Colonic mucosa (tissue), 4 donors: ENCODE measurements at regions not wholly inside any gene's neighbourhood (a gene's known extent, or its start where the extent isn't known, plus 50 kb on each side); places are given as distances from the start of the nearest gene placed in this dataset.

Source experiments
- DNase-seq: peaks from one replicate; pipeline ENCODE4 v3.0.0-alpha.2; 2020
- H3K27ac ChIP-seq: fragments of 200-600 bp; one replicate; pipeline ENCODE4 v1.8.0; 2021
- H3K27me3 ChIP-seq: fragments of 200-600 bp; one replicate; pipeline ENCODE4 v1.8.0; 2021
- H3K36me3 ChIP-seq: fragments of 200-600 bp; one replicate; pipeline ENCODE4 v1.8.0; 2021
- H3K4me1 ChIP-seq: fragments of 200-600 bp; one replicate; pipeline ENCODE4 v1.8.0; 2021; ENCODE audit warnings: mild to moderate bottlenecking
- H3K4me3 ChIP-seq: fragments of 200-600 bp; one replicate; pipeline ENCODE4 v1.8.0; 2021
- H3K9ac ChIP-seq, 2 donors: one replicate each; pipeline ENCODE4 v1.7.0; 2013; ENCODE audit warnings: control low read depth in 2 of 2, low read depth in 2 of 2, low read length in 2 of 2
- H3K9me3 ChIP-seq: fragments of 200-600 bp; one replicate; pipeline ENCODE4 v1.8.0; 2021
- intact Hi-C: fragments of 100-400 bp; cut with DNase I; formaldehyde crosslinking; loops from one replicate; pipeline ENCODE4 v1.14.1; 2022
- TF ChIP-seq, protein P1 (sequence below): fragments of 200-600 bp; IDR thresholded peaks from one replicate; pipeline ENCODE4 v1.8.0; 2022; ENCODE audit warnings: antibody characterized with exemption, mild to moderate bottlenecking
- donor health status: healthy.
- donor health status: DM: no; HTN: no; CAD: no.
- donor health status: DM: no; HTN: no; CAD: no.

DNA sequence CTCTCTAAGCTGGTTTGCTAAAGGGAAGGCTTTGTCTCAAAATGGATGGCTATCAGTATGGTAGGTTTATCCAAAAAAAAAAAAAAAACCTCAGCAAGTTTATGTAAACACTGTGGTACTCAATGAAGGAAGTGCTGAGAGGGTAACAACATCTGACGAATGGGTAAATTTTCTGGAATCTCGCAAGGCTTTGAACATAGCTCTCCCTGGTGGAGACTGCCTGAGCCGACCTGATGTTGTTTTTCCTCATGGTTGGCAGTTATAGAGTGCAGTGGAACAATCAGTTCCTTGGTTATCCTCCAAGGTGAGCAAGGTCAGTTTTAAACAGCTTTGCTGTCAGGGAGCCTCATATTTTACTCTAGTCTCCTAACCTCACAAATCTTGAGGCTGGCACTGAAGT, 94.6 kb downstream of the ZPLD1 start:
- Histone ChIP-seq H3K27me3 (no peaks in the 10 kb centered on the region), H3K9ac (no peak overlapping the region), H3K4me1 (no peaks in the 10 kb centered on the region), H3K9me3 (no peaks in the 10 kb centered on the region), H3K4me3 (no peak overlapping the region), H3K36me3 (no peaks in the 10 kb centered on the region), H3K27ac (no peak overlapping the region)
- intact Hi-C loops: no loop called here
- no peak for DNase-seq
- TF ChIP-seq, protein P1, sequence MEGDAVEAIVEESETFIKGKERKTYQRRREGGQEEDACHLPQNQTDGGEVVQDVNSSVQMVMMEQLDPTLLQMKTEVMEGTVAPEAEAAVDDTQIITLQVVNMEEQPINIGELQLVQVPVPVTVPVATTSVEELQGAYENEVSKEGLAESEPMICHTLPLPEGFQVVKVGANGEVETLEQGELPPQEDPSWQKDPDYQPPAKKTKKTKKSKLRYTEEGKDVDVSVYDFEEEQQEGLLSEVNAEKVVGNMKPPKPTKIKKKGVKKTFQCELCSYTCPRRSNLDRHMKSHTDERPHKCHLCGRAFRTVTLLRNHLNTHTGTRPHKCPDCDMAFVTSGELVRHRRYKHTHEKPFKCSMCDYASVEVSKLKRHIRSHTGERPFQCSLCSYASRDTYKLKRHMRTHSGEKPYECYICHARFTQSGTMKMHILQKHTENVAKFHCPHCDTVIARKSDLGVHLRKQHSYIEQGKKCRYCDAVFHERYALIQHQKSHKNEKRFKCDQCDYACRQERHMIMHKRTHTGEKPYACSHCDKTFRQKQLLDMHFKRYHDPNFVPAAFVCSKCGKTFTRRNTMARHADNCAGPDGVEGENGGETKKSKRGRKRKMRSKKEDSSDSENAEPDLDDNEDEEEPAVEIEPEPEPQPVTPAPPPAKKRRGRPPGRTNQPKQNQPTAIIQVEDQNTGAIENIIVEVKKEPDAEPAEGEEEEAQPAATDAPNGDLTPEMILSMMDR: no peak

DNA sequence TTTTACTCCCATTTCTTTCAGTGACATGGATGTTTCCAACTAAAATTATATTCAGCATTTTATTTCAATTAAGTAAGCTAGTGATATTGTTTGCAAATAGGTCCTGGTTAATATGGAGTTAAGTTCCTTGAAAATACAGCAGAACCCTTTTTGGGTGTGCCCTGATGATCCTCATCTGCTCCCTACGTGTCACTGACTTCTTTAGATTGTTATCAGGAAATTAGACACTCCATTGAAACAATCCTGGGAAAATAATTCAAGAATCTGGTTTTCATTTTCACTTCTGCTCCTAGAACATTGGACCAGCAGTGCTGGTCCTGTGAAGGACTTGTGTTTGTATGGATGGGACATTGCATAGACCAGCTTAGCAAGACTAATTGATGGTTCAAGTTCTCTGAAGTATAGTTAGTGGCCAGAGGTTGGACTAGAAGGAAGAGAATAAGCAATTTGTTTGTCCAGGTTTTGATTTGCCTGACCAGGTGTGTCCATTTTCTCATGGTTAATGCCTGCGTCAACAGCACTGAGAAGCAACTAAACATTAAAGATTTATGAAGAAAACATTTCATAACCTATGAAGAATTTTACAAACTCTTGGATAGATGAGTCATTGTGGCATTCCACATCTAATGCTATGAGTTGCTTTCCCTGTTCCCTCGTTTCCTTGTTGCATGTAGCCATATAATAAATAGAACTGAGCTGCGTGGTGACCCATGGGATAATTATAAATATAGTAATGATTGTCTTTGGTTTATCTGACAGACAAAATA, 95.8 kb downstream of the ZPLD1 start:
- no peaks in the 10 kb centered on the region for H3K27me3 ChIP-seq
- H3K27ac ChIP-seq: no peak overlapping the region
- TF ChIP-seq, protein P1: no peak
- intact Hi-C loops: no loop called here
- H3K4me1 ChIP-seq: no peaks in the 10 kb centered on the region
- no peak overlapping the region for H3K4me3 ChIP-seq
- H3K36me3 ChIP-seq: no peaks in the 10 kb centered on the region
- H3K9me3 ChIP-seq: no peaks in the 10 kb centered on the region
- no peak overlapping the region for H3K9ac ChIP-seq
- DNase-seq: no peak

DNA sequence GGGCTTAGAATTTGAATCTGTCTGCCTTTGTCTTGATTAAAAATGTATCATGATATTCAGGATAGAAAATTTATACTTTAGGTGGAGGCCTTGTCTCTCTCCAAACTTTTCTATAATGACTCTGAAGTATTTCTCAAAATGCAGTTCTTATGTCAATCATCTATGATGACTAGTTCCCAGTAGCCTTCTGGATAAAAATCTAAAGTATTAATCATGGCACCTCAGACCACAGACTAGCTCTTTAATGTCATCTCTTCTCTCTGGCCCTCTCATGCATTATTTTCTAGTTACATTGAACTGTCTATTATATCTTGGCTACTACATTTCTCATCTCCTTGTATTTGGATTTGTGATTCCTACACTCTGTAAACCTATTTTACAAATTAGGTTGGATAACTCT, 96.9 kb downstream of the ZPLD1 start:
- TF ChIP-seq, protein P1: no peak
- Histone ChIP-seq H3K4me3 (no peak overlapping the region), H3K9ac (no peak overlapping the region), H3K36me3 (no peaks in the 10 kb centered on the region), H3K4me1 (no peaks in the 10 kb centered on the region), H3K9me3 (no peaks in the 10 kb centered on the region), H3K27ac (no peak overlapping the region), H3K27me3 (no peaks in the 10 kb centered on the region)
- no peak for DNase-seq
- intact Hi-C loops: no loop called here

DNA sequence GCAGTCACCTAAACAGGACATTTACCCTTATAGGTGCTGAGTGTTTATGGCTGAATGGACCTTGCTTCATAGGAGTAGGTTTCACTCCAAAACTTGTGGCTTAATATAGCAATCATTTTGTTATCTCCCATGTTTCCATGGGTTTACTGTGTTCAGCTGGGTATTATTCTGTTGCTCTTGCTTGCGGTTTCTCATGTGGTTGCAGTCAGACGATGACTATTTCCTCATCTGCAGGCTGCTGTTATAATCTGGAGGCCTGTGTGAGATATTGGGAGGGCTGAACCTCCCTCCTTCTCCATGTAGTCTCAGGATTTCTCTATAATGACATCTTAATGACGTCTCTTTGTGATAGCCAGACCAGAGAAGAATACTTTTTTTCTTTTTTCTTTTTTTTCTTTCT, 98.1 kb downstream of the ZPLD1 start:
- TF ChIP-seq, protein P1: no peak

DNA sequence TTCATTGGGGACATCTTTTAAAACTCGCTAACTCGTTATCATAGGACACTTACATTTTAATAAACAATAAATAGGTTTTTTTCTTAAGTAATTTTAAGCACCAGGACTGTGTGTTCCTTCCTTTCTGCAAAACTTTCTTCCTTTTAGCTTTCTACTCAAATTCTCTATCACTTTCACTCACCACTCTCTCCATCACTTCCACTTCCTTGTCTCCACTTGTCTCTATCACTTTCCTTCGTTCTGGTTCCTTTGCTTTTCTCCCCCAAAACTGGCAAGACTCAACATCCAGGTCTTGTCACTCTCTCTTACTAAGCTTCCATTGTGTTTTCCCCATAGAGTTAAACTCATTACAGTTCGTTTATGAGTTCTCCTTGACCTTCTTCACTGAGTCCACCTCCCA, 99.0 kb downstream of the ZPLD1 start:
- no peak overlapping the region for H3K27ac ChIP-seq
- H3K4me3 ChIP-seq: no peak overlapping the region
- H3K27me3 ChIP-seq: no peaks in the 10 kb centered on the region
- intact Hi-C loops: no loop called here
- H3K9ac ChIP-seq: no peak overlapping the region
- no peak for DNase-seq
- TF ChIP-seq, protein P1: no peak
- H3K4me1 ChIP-seq: no peaks in the 10 kb centered on the region
- H3K9me3 ChIP-seq: no peaks in the 10 kb centered on the region
- H3K36me3 ChIP-seq: no peaks in the 10 kb centered on the region

More for the DNA sequence above, 98.1 kb downstream of the ZPLD1 start:
- no peaks in the 10 kb centered on the region for H3K4me1 ChIP-seq
- H3K36me3 ChIP-seq: no peaks in the 10 kb centered on the region
- no peak overlapping the region for H3K9ac ChIP-seq
- H3K27ac ChIP-seq: no peak overlapping the region
- DNase-seq: no peak
- H3K27me3 ChIP-seq: no peaks in the 10 kb centered on the region
- no peaks in the 10 kb centered on the region for H3K9me3 ChIP-seq
- intact Hi-C loops: no loop called here
- H3K4me3 ChIP-seq: no peak overlapping the region
